NCI-H187 treated with DMSO at 0.1 percent for 48 hours (cell line): ENCODE measurements at regions not wholly inside any gene's neighbourhood (a gene's known extent, or its start where the extent isn't known, plus 50 kb on each side); places are given as distances from the start of the nearest gene placed in this dataset.

Source experiments
- DNase-seq: peaks from one replicate; lab custom pipeline; 2025; lab: John Stamatoyannopoulos, UW

DNA sequence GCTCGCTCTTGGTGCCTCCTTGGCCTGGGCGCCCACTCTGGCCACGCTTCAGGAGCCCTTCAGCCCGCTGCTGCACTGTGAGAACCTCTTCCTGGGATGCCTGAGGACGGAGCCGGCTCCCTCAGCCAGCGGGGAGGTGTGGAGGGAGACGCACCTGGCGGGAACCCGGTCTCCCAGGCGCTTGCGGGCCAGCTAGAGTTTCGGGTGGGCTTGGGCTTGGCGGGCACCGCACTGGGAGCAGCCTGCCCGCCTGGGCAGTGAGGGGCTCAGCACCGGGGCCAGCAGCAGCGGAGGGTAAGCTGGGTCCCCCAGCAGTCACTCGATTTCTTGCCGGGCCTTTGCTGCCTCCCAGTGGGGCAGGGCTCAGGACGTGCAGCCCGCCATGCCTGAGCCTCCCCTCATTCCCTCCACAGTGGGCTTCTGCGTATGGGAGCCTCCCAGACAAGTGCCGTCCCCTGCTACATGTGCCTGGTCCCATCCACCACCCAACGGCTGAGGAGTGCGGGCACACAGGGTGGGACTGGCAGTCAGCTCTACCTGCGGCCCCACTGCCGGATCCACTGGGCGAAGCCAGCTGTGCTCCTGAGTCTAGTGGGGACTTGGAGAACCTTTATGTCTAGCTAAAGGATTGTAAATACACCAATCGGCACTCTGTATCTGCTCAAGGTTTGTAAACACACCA, 708.7 kb downstream of the VGLL3 start:
- DNase-seq = no peak

DNA sequence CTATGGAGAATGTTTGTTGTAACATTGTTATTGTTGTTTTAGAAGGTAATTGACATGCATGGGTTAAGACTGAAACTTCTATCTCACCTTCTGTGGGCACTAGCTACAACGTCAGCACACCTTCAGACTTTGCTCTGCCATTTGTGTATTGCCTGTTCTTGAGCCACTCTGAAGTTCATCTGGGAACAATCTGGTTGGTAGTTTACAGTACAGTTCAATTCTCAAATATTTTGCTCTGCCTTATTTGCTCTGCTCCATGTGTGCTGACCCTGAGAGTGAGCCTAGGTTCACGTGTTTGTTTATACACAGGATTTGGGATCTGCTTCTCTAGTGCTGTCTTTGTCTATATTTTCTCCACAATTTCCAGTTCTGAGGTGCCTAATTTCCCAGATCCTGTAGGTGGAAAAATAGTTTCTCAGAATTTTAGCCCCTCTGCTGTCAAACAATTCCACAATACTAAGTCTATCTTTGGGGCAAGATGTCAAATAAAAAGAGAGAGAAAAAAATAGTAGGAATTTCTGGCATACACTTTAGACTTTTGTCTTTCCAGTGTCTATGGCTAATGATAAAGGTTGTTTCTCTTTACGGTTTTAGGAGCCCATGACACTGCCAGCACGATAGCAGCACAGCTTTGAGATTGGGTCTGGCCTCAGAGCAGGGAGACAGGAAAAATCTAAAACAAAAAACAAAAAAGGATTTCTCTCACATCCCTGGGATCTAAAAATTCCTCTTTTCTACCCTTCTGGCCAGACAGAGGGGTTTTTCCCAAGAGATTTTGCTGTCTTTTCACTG, 721.4 kb downstream of the VGLL3 start:
- no peak for DNase-seq

DNA sequence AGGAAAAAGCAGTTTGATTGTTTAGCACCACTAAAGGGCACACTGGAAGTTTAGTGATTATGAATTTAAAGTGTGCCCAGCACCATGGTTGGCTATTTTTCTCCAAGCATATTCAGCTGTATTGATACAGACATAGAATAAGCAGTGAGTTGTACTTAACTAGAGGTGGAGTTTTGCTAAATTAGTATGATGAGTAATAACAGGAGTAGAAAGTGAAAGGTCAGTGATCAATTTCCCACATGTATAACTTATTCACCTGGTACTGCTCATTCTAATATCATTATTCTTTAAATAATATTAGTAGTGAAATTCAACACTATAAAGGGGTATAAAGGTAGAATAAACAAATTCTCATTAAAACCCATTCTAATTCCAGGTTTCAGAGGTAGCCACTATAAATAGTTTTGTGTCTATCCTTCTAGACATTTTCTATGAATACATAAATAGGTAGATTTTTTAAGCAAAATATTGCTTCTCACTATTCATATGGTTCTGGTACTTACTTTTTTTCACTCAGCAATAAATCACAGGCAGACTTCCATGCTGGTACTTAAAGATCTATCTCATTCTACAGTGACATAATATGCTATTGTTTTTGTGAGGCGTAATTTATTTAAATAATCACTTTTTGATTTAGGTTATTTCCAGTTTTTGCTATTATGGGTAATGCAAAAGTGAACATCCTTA, 732.9 kb downstream of the VGLL3 start:
- no peak for DNase-seq

DNA sequence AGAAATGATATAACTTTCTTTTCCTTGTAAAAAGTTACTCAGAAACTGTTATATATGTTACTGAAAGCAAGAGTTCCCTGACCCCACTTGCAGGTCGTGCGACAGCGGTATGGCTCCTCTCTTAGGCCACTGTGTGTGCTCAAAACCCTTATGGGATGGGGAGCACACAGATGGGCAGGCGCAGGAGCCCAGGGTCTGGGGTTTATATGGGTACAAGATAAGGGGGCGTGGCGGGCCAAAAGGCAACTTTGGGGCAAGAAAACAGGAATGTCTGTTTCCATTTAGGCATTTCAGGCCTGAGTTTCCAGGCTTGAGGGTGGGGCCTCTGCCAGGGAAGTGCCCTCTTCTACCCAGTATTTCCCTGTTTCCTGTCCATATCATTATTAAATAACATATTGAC, 736.5 kb downstream of the VGLL3 start:
- no peak for DNase-seq

DNA sequence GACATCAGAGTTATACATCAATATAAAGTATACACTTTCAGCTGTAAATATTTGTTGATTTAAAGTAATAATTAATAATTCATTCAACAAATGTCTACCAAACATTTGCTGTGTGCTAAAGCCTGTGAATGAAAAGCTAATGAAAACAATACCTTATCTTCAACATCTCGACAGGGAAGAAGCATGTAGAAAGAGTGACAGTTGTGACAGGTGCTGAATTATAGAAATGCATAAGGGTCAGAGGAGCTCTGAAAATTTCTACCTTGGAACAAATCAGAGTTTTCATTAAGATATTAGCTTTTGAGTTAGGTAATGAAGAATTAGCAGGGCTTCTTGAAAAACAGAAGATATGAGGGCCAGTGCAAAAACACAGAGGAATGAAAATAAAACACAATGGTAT, 739.2 kb downstream of the VGLL3 start:
- no peak for DNase-seq

DNA sequence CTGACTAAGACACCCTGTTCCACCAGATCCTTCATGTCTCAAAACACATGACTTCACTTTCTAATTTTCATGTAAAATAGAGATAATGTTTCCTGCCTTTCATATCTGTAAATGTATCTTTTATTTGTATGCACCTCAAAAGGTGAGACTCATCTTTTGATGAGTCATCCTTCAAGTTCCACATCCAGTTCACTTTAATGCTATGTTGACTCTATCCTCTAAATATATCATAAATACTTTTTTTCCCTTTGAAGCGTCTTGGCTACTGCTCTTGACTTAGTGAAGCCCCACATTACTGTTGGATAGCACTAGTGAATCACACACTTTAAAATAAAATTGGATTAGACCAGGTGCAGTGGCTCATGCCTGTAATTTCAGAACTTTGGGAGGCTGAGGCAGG, 741.1 kb downstream of the VGLL3 start:
- no peak for DNase-seq

DNA sequence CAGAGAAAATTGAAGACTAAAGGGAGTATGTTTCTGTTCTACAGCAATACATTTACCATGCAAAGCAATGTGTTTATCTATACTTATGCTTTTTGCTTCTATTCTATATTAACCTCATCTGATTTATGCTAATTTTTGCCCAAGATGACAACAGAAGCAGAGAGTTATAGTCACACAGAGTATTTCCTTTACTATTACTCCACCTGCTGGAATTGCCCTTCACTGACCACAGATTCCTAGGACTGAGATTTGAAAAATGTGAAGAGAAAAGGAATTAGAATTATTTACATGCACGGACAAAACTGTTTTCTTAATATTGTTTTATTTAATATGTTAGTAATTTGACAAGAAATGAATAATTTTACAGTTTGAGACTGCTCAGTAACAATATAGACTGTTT, 745.6 kb downstream of the VGLL3 start:
- no peak for DNase-seq

DNA sequence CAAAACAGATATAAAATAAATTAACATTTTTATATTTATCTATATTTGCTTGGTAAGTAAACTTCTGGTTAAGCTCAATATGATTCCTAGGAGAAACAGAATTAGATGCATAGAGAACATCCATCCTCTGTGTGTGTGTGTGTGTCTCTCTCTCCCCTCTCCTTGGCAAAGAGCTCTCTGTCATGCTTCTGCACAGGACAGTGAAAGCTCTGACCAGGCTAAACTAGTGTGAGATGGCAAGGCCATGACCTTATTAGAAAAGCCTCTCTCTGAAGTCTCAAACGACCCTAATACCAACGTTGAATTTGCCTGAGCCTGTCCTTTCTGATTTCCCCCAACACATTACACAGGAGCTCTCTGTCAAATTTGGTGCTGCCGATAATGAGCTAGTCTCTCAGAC, 746.0 kb downstream of the VGLL3 start:
- no peak for DNase-seq

DNA sequence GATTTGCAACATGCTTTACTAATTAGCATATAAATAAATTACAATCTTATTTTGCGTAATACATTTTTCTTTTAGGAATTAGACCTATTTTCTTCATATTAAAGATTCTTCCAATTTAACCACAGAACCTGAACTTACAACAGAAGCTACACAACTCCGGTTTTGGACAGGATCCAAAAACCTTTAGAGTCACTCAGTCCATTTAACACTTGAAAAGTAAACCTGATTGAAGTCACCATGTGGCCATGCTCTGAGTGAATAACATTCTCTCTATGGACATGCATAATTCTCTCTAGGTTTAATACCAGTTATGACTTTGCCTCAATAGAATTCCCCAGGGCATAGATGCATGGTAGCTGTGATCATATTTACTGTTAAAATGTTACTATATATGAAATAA, 751.0 kb downstream of the VGLL3 start:
- no peak for DNase-seq

DNA sequence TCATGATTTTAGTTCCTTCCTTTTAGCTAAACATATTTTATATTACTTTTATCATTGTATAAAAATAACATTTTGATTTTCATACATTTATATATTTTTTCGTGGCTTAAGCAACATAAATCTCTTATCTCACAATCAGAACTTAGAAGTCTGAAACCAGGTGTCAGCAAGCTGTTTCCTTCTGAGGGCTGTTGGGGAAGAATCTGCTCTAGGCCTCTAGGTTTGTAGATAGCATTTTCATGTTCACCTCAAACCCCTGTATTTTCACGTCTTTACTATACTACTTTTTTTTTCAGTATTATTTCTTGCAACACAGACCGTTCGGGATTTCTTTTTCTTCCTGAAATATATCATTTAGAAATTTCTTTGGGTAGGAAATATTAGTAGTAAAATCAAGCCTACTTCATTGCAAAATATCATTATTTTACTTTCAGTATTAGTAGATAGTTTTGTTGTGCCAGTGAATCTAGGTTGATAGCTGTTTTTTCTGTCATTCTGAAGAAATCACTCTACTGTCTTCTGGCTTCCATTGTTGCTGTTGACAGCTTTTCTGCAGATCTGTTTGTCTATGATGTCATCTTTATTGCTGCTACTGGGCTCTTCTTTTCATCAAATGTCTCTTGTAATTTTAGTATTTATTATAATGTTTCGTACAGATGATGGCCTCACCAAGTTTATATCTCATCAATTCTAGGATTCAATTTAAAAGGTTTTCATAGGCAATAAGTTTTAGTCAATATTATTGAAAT, 756.3 kb downstream of the VGLL3 start:
- DNase-seq = no peak

DNA sequence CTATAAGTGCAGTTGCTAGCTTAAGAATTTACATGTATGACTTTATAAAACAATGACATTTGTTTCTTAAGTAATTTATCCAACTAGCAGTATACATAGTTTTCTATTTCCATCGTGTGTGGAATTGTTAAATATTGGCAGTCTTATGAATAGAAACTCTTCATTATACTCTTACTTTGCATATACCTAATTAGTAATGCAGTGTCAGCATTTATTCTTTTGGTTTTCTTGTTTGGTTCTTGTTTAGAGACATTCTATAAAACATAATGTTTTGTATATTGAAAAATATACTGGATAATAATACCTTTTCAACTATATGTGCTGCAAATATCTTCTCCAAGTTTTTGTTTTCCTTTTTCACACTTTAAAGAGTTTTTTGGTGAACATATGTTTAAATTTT, 760.2 kb downstream of the VGLL3 start:
- DNase-seq = no peak

DNA sequence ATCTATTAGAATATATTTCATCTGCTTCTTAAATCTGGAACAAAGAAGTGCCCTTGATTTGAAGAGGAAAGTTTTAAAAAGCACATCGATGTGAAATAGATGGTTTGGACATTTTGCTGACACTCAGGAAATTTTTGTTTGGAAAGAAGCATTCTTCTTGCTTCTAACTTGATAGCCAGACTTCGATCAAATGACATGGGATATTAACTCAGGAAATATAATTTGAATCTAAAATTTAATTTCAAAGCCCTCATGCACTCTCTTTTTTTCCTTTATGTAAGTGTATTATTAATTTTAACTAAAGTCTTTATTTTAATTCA, 761.2 kb downstream of the VGLL3 start:
- no peak for DNase-seq

DNA sequence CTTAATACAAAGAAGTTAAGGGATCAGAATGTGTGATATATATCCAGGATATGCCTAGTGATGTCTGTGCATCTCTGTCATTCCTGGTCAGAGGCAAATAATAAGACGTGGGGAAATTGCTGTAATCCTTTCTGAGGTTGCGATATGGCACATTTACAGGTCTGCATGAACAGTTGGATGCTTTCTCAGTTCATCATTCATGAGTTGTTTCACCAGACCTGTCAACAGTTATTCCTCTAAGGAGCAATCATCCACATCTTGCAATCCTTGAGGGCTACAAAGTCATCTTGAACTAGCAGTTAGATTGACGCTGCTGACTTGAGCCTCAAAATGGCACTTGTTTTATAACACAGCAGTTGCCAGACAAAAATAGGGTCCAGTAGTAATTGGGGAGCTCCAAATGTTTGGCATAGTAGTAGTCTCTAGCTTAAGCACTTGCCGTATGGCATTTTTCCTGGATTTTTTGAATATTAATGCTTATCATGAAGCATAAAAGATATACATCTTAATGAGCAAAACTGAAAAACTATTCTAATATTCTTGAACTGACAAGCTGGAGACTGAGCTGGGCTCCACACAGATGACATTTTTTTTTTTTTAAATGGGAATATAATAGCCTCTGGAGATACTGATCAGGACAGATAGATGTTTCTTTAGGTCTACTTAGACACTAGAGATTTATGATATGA, 761.7 kb downstream of the VGLL3 start:
- no peak for DNase-seq

DNA sequence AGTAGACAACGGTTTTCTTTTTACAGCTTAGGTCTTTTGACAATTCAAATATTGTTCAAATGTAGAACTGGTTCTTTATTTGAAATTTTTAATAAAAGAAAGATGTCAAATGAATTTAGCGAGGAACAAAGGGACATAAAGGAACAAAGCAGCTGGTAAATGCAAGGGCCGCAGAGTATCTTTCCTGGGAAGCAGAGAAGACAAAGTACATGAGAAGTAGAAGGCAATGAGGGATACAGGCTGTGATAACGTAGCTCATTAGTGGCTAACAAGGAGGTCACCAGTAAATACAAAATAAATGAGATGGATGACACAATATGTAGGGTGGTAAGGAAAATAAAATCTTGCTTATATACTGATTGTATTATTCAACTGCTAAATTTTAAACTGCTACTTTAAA, 762.8 kb downstream of the VGLL3 start:
- DNase-seq = no peak

DNA sequence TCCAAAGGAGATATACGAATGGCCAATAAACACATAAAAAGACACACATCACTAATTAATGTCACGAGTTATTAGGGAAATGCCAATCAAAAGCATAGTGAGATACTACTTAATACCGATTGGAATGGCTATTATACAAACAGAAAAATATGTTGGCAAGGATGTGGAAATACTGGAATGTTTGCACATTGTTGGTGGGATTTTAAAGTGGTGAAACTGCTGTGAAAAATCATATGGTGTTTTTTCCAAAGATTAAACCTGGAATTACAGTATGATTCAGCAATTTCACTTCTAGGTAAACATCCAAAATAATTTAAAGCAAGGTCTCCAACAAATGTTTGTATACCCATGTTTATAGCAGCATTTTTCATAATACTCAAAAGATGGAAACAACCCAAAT, 765.5 kb downstream of the VGLL3 start:
- no peak for DNase-seq

DNA sequence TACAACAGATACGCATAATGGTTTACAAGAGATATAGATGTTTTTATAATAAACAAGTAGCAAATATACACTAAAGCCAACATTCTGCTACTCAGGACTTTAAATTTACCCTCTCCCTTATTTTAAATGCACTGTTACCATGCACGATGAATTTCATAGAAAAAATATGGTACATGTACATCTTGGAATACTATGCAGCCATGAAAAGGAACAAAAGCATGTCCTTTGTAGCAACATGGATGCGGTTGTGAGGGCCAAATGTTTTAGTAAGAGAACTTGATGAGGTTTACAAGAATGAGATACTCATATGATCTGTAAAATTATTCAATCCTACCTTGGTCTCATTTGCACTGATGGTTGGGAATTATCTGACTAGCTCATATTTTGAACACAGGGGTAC, 769.3 kb downstream of the VGLL3 start:
- DNase-seq = no peak

DNA sequence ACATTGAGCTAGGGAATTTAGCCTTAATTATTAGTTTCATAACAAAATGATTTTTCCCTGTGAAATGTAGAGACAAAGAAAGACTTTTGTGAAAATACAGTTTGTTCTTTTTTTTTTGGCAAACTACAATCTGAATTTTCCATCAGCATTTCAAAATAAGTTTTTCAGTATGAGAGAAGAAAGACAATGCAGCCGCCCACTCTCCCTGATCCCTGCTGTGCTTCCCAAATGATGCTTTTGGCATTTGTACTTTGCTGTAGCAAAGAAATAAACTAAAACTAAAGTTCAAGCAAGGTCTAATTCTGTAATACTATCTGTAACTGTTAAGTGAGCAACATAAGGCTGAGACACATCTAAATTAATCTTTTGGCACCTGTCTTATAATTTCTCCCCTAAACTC, 782.2 kb downstream of the VGLL3 start:
- no peak for DNase-seq

DNA sequence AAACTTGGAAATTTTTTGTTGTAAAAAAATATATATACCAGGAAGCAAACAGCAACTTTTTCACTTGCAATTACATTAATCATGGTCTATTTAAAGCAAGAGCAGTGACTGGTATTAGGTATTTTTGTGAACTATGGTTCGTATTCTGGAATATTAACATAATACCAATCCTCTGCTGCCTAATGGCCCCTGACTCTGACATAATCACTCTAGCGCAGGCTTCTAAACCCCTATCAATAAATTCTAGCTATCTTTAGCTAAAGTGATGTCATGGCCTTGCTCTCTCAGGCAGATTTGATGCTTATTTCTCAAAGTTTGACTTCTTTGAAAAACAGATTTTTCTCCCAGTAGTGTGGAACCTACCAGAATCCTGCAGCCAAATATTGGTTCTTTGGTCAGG, 808.3 kb downstream of the VGLL3 start:
- no peak for DNase-seq

DNA sequence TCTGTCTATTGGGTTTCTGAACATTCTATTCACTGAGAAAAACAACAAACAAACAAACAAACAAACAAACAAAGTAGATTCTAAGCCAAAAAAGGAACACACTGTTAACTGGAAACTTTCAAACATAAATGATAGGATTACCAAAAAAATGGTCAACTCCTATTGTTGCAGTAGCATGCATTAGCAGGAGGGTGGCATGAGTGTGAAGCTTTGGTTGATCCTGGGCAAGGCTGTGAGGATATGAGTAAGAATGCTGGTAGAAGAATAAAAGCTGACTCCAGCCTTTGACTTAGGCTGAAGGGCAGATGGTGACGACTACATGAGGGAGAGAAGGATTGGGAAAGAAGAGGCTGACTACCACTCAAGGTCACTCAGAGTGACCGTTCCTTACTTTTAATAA, 810.3 kb downstream of the VGLL3 start:
- no peak for DNase-seq

DNA sequence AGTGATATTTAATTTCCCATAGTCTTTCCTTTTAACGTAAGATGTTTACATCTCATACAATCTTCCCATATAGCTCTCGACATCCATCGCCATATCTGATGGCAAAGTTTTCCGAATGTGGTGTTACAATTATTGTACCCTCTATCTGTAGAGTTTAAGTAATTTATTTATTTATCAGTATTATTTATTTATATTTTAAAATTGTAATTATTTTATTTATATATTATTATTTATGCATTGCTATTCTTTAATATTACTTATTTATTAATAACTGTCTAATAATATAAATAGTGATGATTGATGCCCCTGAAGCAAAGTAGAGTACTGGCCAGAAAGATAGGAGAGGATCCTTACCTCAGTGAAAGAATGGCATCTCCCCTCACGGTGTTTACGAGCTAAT, 812.9 kb downstream of the VGLL3 start:
- no peak for DNase-seq

DNA sequence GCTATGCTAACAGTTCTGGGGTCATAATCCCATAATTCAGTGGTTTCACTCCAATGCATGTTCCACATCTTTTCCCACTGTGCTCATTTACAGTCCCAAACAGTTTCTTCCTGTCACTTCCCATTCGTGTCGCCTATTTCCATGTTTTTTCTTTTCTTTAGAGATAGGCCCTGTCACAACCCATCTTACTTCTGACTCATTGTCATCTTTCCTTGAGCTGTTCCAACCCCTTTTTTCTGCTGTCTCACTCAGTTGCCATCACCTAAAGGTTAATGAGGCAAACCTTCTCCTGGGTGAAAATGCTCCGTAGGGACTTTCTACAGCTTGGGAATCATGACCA, 814.5 kb downstream of the VGLL3 start:
- no peak for DNase-seq
